ENCODE measurements at regions not wholly inside any gene's neighbourhood (a gene's known extent, or its start where the extent isn't known, plus 50 kb on each side); places are given as distances from the start of the nearest gene placed in this dataset.

DNA sequence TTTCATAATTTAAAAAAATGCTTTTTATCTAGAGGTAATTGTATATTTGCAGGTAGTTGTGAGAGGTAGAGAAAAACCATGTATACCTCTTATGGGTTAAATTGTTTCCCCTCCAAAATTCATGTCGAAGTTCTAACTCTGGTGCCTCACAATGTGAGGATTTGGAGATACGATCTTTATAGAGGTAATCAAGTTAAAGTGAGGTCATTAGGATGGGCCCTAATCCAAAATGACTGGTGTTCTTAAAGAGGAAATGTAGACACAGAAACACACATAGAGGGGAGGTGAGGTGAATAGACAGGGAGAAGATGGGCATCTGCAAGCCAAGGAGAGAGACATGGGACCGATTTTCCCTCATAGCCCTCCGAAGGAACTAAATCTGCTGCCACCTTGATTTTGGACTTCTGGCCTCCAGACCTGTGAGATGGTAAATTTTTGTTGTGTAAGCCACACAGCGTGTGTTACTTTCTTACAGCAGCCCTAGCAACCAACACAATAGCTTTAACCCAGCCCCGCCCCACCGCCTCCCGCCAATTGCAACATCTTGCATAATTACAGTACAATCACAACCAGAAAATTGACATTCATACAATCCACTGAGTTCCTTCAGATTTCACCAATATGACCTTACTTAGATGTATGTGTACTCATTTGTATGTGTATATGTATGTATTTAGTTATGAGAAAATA is 208.9 kb downstream of the MIB1 start:
- TF ChIP-seq, protein P1, sequence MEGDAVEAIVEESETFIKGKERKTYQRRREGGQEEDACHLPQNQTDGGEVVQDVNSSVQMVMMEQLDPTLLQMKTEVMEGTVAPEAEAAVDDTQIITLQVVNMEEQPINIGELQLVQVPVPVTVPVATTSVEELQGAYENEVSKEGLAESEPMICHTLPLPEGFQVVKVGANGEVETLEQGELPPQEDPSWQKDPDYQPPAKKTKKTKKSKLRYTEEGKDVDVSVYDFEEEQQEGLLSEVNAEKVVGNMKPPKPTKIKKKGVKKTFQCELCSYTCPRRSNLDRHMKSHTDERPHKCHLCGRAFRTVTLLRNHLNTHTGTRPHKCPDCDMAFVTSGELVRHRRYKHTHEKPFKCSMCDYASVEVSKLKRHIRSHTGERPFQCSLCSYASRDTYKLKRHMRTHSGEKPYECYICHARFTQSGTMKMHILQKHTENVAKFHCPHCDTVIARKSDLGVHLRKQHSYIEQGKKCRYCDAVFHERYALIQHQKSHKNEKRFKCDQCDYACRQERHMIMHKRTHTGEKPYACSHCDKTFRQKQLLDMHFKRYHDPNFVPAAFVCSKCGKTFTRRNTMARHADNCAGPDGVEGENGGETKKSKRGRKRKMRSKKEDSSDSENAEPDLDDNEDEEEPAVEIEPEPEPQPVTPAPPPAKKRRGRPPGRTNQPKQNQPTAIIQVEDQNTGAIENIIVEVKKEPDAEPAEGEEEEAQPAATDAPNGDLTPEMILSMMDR (IDR thresholded peaks at IDR 0.05; ENCODE audit: borderline replicate concordance, extremely low read depth, low read length, poor library complexity, severe bottlenecking) = no peak
- TF ChIP-seq EZH2 (IDR thresholded peaks at IDR 0.05; ENCODE audit: borderline replicate concordance, low read depth, low read length, severe bottlenecking) = no peak
